Fibroblast of lung (primary cell): ENCODE measurements at regions not wholly inside any gene's neighbourhood (a gene's known extent, or its start where the extent isn't known, plus 50 kb on each side); places are given as distances from the start of the nearest gene placed in this dataset.

Experiments used
- CTCF ChIP-seq, 2 donors: IDR thresholded peaks in 1 of 2; conservative IDR thresholded peaks in 1 of 2; 1 replicate in 1 of 2; 2 replicates in 1 of 2; pipeline ENCODE4 v1.5.1; 2011 to 2012; ENCODE audit warnings: low read length in 2 of 2, control low read depth in 1 of 2, inconsistent platforms in 1 of 2, low read depth in 1 of 2, mild to moderate bottlenecking in 1 of 2
- EZH2 ChIP-seq: IDR thresholded peaks from 2 replicates; pipeline ENCODE4 v1.5.1; 2012; ENCODE audit warnings: low read length, control low read depth, mild to moderate bottlenecking; ENCODE audit errors: missing control alignments

GRCh38 chr4:3605491-3605890 lies 73.3 kb upstream of the LRPAP1 start:
- no peak for TF ChIP-seq CTCF (conservative IDR thresholded peaks at IDR 0.05 in 1 of 2, IDR thresholded peaks at IDR 0.05 in 1 of 2; ENCODE audit: low read depth in 1 of 2, low read length in 2 of 2)
- no peak for TF ChIP-seq EZH2
